Glutamatergic neuron (in vitro differentiated cells): ENCODE measurements at regions not wholly inside any gene's neighbourhood (a gene's known extent, or its start where the extent isn't known, plus 50 kb on each side); places are given as distances from the start of the nearest gene placed in this dataset.
A peak's percentile ranks its signal among the peaks of the same experiment; 100 is the strongest.

Experiments used
- DNase-seq: peaks from one replicate; pipeline ENCODE4 v3.0.0; 2022
- H3K27ac Mint-ChIP-seq: one replicate; pipeline ENCODE4 v1.8.0; 2020; ENCODE audit warnings: mild to moderate bottlenecking, mixed read lengths, inconsistent platforms; ENCODE audit not compliant: unreplicated experiment
- H3K27me3 Mint-ChIP-seq: one replicate; pipeline ENCODE4 v1.8.0; 2020; ENCODE audit warnings: mild to moderate bottlenecking, moderate library complexity, mixed read lengths, inconsistent platforms; ENCODE audit not compliant: unreplicated experiment
- H3K36me3 Mint-ChIP-seq: one replicate; pipeline ENCODE4 v1.8.0; 2020; ENCODE audit warnings: mild to moderate bottlenecking, mixed read lengths, inconsistent platforms; ENCODE audit not compliant: unreplicated experiment
- H3K4me1 Mint-ChIP-seq: one replicate; pipeline ENCODE4 v1.8.0; 2020; ENCODE audit warnings: mild to moderate bottlenecking, low read depth, mixed read lengths, inconsistent platforms; ENCODE audit not compliant: unreplicated experiment
- H3K4me3 Mint-ChIP-seq: one replicate; pipeline ENCODE4 v1.8.0; 2020; ENCODE audit warnings: mild to moderate bottlenecking, mixed read lengths, inconsistent platforms; ENCODE audit not compliant: unreplicated experiment
- H3K9me3 Mint-ChIP-seq: one replicate; pipeline ENCODE4 v1.8.0; 2020; ENCODE audit warnings: mild to moderate bottlenecking, moderate library complexity, mixed read lengths, inconsistent platforms; ENCODE audit not compliant: unreplicated experiment
- TF ChIP-seq, protein P1 (sequence below): fragments of 200-600 bp; sonication (generic); IDR thresholded peaks from one replicate; pipeline ENCODE4 v1.5.0; 2021; ENCODE audit not compliant: partially characterized antibody, unreplicated experiment

DNA sequence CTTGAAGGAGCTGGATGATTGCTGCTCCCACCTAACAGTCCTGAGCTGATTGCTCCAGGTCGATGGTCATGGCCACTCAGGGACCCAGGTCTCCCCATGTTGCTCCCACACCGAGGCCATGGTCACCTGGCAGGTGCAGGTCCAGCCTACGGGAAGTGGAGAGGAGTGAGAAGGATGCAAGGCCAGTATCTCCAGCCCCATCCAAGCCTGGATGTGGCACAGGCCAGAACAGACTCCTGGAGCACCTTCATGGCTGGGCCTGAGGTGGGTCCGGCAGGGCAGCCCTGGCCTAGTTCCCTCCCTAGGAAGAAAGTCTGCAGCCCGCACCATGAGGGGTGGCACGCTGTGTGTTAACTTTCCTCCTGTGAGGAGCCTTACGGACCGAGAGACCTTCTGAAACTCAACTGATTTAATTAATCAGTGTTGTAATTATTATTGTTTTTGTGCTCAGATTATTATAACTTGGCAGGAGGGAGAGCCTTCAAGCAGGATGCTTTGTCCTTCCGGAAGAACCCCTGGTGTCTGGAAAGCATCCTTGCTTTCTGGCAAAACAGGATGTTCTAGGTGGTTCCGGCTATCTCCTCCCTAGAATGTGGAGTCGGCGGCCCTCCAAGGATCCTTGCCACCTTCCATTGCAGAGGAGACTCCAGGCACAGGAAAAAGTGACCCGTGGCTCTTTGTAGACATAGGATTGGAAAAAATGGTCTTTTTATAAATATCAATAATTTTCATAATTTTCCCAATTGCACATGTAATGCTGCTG is 92.3 kb upstream of the ADRA2C start:
- peaks cover 5% of the 10 kb centered on the region for H3K27me3 Mint-ChIP-seq
- TF ChIP-seq, protein P1, sequence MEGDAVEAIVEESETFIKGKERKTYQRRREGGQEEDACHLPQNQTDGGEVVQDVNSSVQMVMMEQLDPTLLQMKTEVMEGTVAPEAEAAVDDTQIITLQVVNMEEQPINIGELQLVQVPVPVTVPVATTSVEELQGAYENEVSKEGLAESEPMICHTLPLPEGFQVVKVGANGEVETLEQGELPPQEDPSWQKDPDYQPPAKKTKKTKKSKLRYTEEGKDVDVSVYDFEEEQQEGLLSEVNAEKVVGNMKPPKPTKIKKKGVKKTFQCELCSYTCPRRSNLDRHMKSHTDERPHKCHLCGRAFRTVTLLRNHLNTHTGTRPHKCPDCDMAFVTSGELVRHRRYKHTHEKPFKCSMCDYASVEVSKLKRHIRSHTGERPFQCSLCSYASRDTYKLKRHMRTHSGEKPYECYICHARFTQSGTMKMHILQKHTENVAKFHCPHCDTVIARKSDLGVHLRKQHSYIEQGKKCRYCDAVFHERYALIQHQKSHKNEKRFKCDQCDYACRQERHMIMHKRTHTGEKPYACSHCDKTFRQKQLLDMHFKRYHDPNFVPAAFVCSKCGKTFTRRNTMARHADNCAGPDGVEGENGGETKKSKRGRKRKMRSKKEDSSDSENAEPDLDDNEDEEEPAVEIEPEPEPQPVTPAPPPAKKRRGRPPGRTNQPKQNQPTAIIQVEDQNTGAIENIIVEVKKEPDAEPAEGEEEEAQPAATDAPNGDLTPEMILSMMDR = no peak
- DNase-seq = no peak
- H3K27ac Mint-ChIP-seq = no peak overlapping the region
- peaks cover 4% of the 10 kb centered on the region for H3K9me3 Mint-ChIP-seq
- no peak overlapping the region for H3K4me3 Mint-ChIP-seq
- peaks cover 15% of the 10 kb centered on the region for H3K36me3 Mint-ChIP-seq
- H3K4me1 Mint-ChIP-seq = peaks cover 12% of the 10 kb centered on the region

DNA sequence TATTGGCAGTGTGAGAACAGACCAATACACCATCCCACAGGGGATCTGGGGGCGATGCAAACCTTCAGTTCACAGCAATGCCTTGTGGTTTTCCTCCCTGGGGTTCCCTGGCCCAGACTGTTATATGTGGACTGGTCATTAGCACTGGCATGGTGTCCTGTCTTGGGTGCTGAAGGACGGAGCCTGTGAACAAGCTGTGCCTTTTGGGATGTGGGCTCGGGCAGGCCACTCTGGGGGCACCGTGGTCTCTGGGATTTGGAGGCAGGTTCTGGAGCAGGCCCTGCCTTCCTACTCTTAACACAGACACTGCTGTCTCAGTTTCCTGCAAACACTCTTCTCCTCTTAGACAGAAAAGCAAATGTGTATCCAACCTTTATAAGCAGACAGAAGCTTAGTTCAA is 93.0 kb upstream of the ADRA2C start:
- Mint-ChIP-seq H3K9me3 (peaks cover 4% of the 10 kb centered on the region), H3K4me1 (peaks cover 12% of the 10 kb centered on the region), H3K36me3 (peaks cover 15% of the 10 kb centered on the region), H3K27ac (no peak overlapping the region), H3K27me3 (peaks cover 6% of the 10 kb centered on the region), H3K4me3 (no peak overlapping the region)
- TF ChIP-seq, protein P1 = no peak
- DNase-seq = no peak

DNA sequence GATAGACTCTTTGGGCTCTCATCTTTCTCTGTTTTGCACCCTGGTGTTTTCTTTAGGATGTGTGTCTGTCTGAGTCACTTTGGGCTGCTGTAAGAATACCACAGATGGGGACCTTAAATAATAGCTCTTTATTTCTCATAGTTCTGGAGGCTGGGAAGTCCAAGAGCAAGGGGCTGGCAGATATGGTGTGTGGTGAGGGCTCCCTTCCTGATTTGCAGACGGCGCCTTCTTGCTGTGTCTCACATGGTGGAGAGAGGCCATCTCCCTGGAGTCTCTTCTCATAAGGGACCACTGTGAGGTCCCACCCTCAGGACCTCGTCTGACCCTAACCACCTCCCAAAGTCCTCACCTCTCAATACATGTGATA is 93.7 kb upstream of the ADRA2C start:
- TF ChIP-seq, protein P1 = no peak
- H3K27ac Mint-ChIP-seq = no peak overlapping the region
- H3K4me1 Mint-ChIP-seq = peaks cover 12% of the 10 kb centered on the region
- H3K4me3 Mint-ChIP-seq = no peak overlapping the region
- no peak for DNase-seq
- peaks cover 21% of the 10 kb centered on the region for H3K36me3 Mint-ChIP-seq
- H3K27me3 Mint-ChIP-seq = peaks cover 8% of the 10 kb centered on the region
- peaks cover 4% of the 10 kb centered on the region for H3K9me3 Mint-ChIP-seq

DNA sequence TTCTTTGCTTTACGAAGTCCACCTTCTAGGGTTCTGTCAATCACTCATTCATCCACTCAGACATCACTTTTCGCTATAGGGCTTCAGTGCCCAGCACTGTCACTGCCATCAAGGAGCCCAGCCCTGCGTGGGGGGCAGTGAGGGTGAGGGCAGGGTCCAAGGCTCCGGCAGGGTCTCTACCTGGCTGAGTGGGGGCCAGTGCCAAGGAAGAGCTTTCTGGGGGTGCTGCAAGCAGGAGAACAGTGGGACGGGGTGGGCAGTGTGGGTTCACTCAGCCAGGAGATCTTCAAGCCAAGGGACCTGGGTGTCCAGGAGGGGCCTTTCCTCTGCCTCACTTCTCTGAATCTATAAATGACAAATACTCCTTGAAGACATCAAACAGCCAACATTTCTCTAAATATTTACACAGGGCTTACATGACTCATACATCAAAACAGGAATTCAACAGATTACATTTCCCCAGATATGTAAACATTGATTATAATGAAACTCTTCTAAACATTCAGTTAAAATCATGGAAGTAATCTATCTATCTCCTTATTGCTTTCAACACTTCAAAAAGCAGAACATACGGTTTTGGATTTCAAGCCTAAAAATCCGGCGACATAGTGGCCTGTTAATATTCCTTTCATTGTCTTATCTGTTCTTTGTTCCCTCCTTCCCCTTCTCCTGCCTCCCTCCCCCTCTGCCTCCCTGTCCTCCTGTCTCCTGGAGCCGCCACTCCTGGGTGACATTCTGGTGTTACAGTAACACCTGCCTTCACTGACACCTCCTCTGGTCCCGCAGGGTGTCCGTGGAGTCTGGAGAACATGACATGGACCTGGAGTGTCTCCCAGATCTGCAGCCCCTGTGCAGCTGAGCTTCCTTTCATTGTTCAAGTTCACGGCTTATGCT is 94.4 kb upstream of the ADRA2C start:
- H3K4me1 Mint-ChIP-seq = peaks cover 11% of the 10 kb centered on the region
- H3K27me3 Mint-ChIP-seq = peaks cover 8% of the 10 kb centered on the region
- H3K27ac Mint-ChIP-seq = no peak overlapping the region
- peaks cover 4% of the 10 kb centered on the region for H3K9me3 Mint-ChIP-seq
- no peak overlapping the region for H3K4me3 Mint-ChIP-seq
- TF ChIP-seq, protein P1 = no peak
- H3K36me3 Mint-ChIP-seq = peaks cover 25% of the 10 kb centered on the region
- peak; percentile 2 for DNase-seq
